K562 (cell line): ENCODE measurements at regions not wholly inside any gene's neighbourhood (a gene's known extent, or its start where the extent isn't known, plus 50 kb on each side); places are given as distances from the start of the nearest gene placed in this dataset.

Experiments used
- ATAC-seq: fragments of 200-7000 bp; cut with Tn5 transposase; 3 replicates; pipeline ENCODE4 v1.9.1; 2020; ENCODE audit warnings: moderate library complexity
- BruUV-seq: library from RNA; stranded (reverse); fragments of 400-500 nt; replicated peaks from 2 replicates; lab custom pipeline; 2021; lab: Mats Ljungman, UMichigan
- CTCF ChIA-PET: fragments of 300-600 bp; formaldehyde crosslinking; extraction: SDS; loops from one replicate; lab custom pipeline; 2021; ENCODE audit warnings: low intra/inter-chr PET ratio; lab: Yijun Ruan, JAX
- POLR2A ChIA-PET: fragments of 300-600, 350-650 bp; sonication (Branson Sonifier 250); formaldehyde crosslinking; extraction: SDS; loops from one replicate; lab custom pipeline; 2021; ENCODE audit warnings: antibody characterized with exemption, inconsistent platforms; lab: Yijun Ruan, JAX
- DNase-seq, 4 experiments: peaks; one replicate each; pipeline versions ENCODE4 v3.0.0 to v3.0.0-alpha.2; 2011 to 2018; ENCODE audit warnings: low spot score in 3 of 4, mixed read lengths in 3 of 4; ENCODE audit errors: extremely low read depth in 1 of 4
- FAIRE-seq: peaks from 2 replicates; lab custom pipeline; 2011; peaks lifted over from hg19 to GRCh38; lab: Jason Lieb, UNC
- H2AFZ ChIP-seq: 2 replicates; pipeline ENCODE4 v1.6.0; 2011; ENCODE audit warnings: low read depth, low read length, control low read depth, inconsistent platforms
- H3K27ac ChIP-seq: fragments of 200-600 bp; 3 replicates; pipeline ENCODE4 v1.8.0; 2011; ENCODE audit warnings: low read depth, mild to moderate bottlenecking, control low read depth, inconsistent platforms, low read length, moderate library complexity, mixed read lengths; ENCODE audit errors: extremely low read depth
- H3K27me3 ChIP-seq, 2 experiments: fragments of 300-600 bp in 1 of 2; 2 replicates in 1 of 2; 3 replicates in 1 of 2; pipeline versions ENCODE4 v1.6.0 to v1.8.0; 2011; ENCODE audit warnings: inconsistent platforms in 2 of 2, low read length in 2 of 2, mild to moderate bottlenecking in 1 of 2, mixed read lengths in 1 of 2, moderate library complexity in 1 of 2; ENCODE audit not compliant: control insufficient read depth in 2 of 2, insufficient read depth in 2 of 2
- H3K36me3 ChIP-seq: fragments of 300-600 bp; 3 replicates; pipeline ENCODE4 v1.8.0; 2011; ENCODE audit warnings: mild to moderate bottlenecking, low read length, inconsistent platforms; ENCODE audit not compliant: control insufficient read depth, insufficient read depth
- H3K4me1 ChIP-seq, 2 experiments: fragments of 200-600 bp in 1 of 2; replicated peaks in 1 of 2; 2 replicates in 1 of 2; 3 replicates in 1 of 2; pipeline versions ENCODE4 v1.5.1 to v1.8.0; 2011; ENCODE audit warnings: inconsistent platforms in 2 of 2, low read length in 2 of 2, mild to moderate bottlenecking in 1 of 2, mixed read lengths in 1 of 2, moderate library complexity in 1 of 2; ENCODE audit not compliant: control insufficient read depth in 2 of 2, insufficient read depth in 2 of 2
- H3K4me2 ChIP-seq: 2 replicates; pipeline ENCODE4 v1.6.1; 2011; ENCODE audit warnings: low read length, control low read depth, inconsistent platforms, mixed read lengths; ENCODE audit not compliant: insufficient read depth
- H3K4me3 ChIP-seq: fragments of 200-600 bp; sonication (generic), shearing (Covaris generic); 2 replicates; pipeline ENCODE4 v1.5.1; 2016; ENCODE audit warnings: control low read depth, inconsistent platforms
- H3K79me2 ChIP-seq: fragments of 200-600 bp; 3 replicates; pipeline ENCODE4 v1.8.0; 2011; ENCODE audit warnings: low read length, inconsistent platforms; ENCODE audit not compliant: control insufficient read depth, insufficient read depth
- H3K9ac ChIP-seq, 2 experiments: 2 replicates each; pipeline versions ENCODE4 v1.6.0 to v1.6.1; 2011; ENCODE audit warnings: low read depth in 2 of 2, low read length in 2 of 2, control low read depth in 1 of 2, inconsistent platforms in 1 of 2, mild to moderate bottlenecking in 1 of 2, mixed read lengths in 1 of 2; ENCODE audit not compliant: insufficient read depth in 1 of 2
- H3K9me1 ChIP-seq: one replicate; pipeline ENCODE4 v1.6.0; 2011; ENCODE audit warnings: inconsistent platforms, mild to moderate bottlenecking, low read length, moderate library complexity; ENCODE audit not compliant: control insufficient read depth, insufficient read depth
- H3K9me3 ChIP-seq: replicated peaks from 2 replicates; pipeline ENCODE4 v1.5.1; 2011; ENCODE audit warnings: low read depth, low read length, inconsistent platforms; ENCODE audit not compliant: control insufficient read depth, insufficient read depth
- H4K20me1 ChIP-seq: replicated peaks from 2 replicates; pipeline ENCODE4 v1.6.1; 2011; ENCODE audit warnings: low read length, inconsistent platforms, mixed read lengths; ENCODE audit not compliant: control insufficient read depth, insufficient read depth
- CBFA2T2 ChIP-seq: fragments of 450-650 bp; conservative IDR thresholded peaks from 2 replicates; pipeline ENCODE4 v1.6.1; 2017; ENCODE audit warnings: mild to moderate bottlenecking
- CBFB ChIP-seq: sonication (generic); formaldehyde crosslinking; IDR thresholded peaks from 2 replicates; pipeline ENCODE4 v1.4.0; 2020; ENCODE audit warnings: mild to moderate bottlenecking, missing genetic modification reagents
- GTF3C2 ChIP-seq: IDR thresholded peaks from 3 replicates; pipeline ENCODE4 v1.6.1; 2011; ENCODE audit warnings: borderline replicate concordance, mild to moderate bottlenecking, moderate library complexity; ENCODE audit not compliant: insufficient read length; ENCODE audit errors: extremely low read depth
- PHF21A ChIP-seq: fragments of 450-650 bp; IDR thresholded peaks from 2 replicates; pipeline ENCODE4 v1.6.1; 2017; ENCODE audit warnings: low read depth, borderline replicate concordance
- POU5F1 ChIP-seq: fragments of 150-350 bp; IDR thresholded peaks from 2 replicates; pipeline ENCODE4 v1.6.1; 2014; ENCODE audit warnings: borderline replicate concordance, low read length, low read depth, mild to moderate bottlenecking; ENCODE audit not compliant: partially characterized antibody
- SP1 ChIP-seq: sonication (generic); formaldehyde crosslinking; IDR thresholded peaks from 2 replicates; pipeline ENCODE4 v1.8.1; 2022; ENCODE audit warnings: mild to moderate bottlenecking, missing genetic modification reagents
- WHSC1 ChIP-seq: IDR thresholded peaks from one replicate; pipeline ENCODE4 v1.6.1; 2012; ENCODE audit warnings: low read length, control low read depth, inconsistent platforms
- ZFP1 ChIP-seq: fragments of 450-650 bp; formaldehyde crosslinking; IDR thresholded peaks from 2 replicates; pipeline ENCODE4 v1.4.0; 2020; ENCODE audit warnings: mild to moderate bottlenecking, mixed read lengths
- ZNF507 ChIP-seq: conservative IDR thresholded peaks from 2 replicates; pipeline ENCODE4 v1.6.1; 2017; ENCODE audit warnings: missing genetic modification characterization, missing compliant biosample characterization
- WGBS: fragments of 100-300 bp; shearing (Covaris generic); methylation state at CpG from one replicate; pipeline ENCODE4 v1.1.6; 2016; ENCODE audit warnings: low coverage, mixed read lengths; ENCODE audit not compliant: insufficient coverage; ENCODE audit errors: missing lambda C conversion rate; 5-methylcytosine and 5-hydroxymethylcytosine counted together
- in situ Hi-C: fragments of 300-500 bp; cut with MboI; formaldehyde crosslinking; loops from 4 replicates; pipeline ENCODE4 v1.15.0; 2018; ENCODE audit warnings: inconsistent platforms, mixed read lengths
- intact Hi-C: fragments of 100-400 bp; cut with micrococcal nuclease; formaldehyde crosslinking; loops from 2 replicates; pipeline ENCODE4 v1.14.2; 2022

- TF ChIP-seq GTF3C2 (no peak), SP1 (CRISPR knock-in tag) (no peak), ZFP1 (CRISPR knock-in tag) (no peak), ZNF507 (tag) (no peak), PHF21A (no peak), CBFA2T2 (no peak), WHSC1 (no peak), POU5F1 (no peak)
These were observed 225.1 kb upstream of the ITGA4 start (continued) for GRCh38 chr2:181231886-181232621.

GRCh38 chr2:181234487-181234891 is 222.7 kb upstream of the ITGA4 start:
- Histone ChIP-seq H3K79me2 (no peaks in the 10 kb centered on the region), H4K20me1 (no peaks in the 10 kb centered on the region), H3K4me2 (no peak overlapping the region), H3K9ac (no peak overlapping the region), H2AFZ (no peak overlapping the region), H3K9me3 (no peaks in the 10 kb centered on the region), H3K27me3 (no peaks in the 10 kb centered on the region), H3K9me1 (no peaks in the 10 kb centered on the region), H3K4me3 (no peak overlapping the region), H3K27ac (no peak overlapping the region), H3K4me1 (no peaks in the 10 kb centered on the region), H3K36me3 (no peaks in the 10 kb centered on the region)
- intact Hi-C loops (no loop called here), in situ Hi-C loops (no loop called here)
- no peak for FAIRE-seq
- no peak for DNase-seq
- no TSS peak for BruUV-seq
- WGBS, result 8% methylated on average over 1 of the region's 1 CpG
- CTCF ChIA-PET, result no interaction called here
- ATAC-seq, result no peak
- no peak for TF ChIP-seq CBFB (CRISPR knock-in tag)
- POLR2A ChIA-PET, result no interaction called here
